ENCODE measurements at regions not wholly inside any gene's neighbourhood (a gene's known extent, or its start where the extent isn't known, plus 50 kb on each side); places are given as distances from the start of the nearest gene placed in this dataset.

- Mint-ChIP-seq H3K36me3 (ENCODE audit: low read depth) (peaks cover 2% of the 10 kb centered on the region), H3K27me3 (ENCODE audit: low read depth) (no peaks in the 10 kb centered on the region), H3K9me3 (peaks cover 7% of the 10 kb centered on the region), H3K4me1 (peaks cover 21% of the 10 kb centered on the region), H3K4me3 (no peak overlapping the region), H3K27ac (ENCODE audit: unreplicated experiment) (no peak overlapping the region)
- TF ChIP-seq, protein P1, sequence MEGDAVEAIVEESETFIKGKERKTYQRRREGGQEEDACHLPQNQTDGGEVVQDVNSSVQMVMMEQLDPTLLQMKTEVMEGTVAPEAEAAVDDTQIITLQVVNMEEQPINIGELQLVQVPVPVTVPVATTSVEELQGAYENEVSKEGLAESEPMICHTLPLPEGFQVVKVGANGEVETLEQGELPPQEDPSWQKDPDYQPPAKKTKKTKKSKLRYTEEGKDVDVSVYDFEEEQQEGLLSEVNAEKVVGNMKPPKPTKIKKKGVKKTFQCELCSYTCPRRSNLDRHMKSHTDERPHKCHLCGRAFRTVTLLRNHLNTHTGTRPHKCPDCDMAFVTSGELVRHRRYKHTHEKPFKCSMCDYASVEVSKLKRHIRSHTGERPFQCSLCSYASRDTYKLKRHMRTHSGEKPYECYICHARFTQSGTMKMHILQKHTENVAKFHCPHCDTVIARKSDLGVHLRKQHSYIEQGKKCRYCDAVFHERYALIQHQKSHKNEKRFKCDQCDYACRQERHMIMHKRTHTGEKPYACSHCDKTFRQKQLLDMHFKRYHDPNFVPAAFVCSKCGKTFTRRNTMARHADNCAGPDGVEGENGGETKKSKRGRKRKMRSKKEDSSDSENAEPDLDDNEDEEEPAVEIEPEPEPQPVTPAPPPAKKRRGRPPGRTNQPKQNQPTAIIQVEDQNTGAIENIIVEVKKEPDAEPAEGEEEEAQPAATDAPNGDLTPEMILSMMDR (conservative IDR thresholded peaks at IDR 0.05), result no peak
- DNase-seq (ENCODE audit: low read depth, low spot score), result no peak
Measured at GRCh38 chr4:185862340-185862739, 50.3 kb upstream of the SORBS2 start.

- Mint-ChIP-seq H3K27me3 (ENCODE audit: low read depth) (no peaks in the 10 kb centered on the region), H3K4me1 (peaks cover 14% of the 10 kb centered on the region), H3K9me3 (no peaks in the 10 kb centered on the region), H3K4me3 (no peak overlapping the region), H3K27ac (ENCODE audit: unreplicated experiment) (no peak overlapping the region), H3K36me3 (ENCODE audit: low read depth) (no peaks in the 10 kb centered on the region)
- no peak for DNase-seq (ENCODE audit: low read depth, low spot score)
- TF ChIP-seq, protein P1 (conservative IDR thresholded peaks at IDR 0.05), result no peak
Measured at GRCh38 chr4:185863946-185864345, 52.0 kb upstream of the SORBS2 start.

- TF ChIP-seq, protein P1 (conservative IDR thresholded peaks at IDR 0.05), result no peak
- no peak overlapping the region for H3K27ac Mint-ChIP-seq (ENCODE audit: unreplicated experiment)
- H3K4me1 Mint-ChIP-seq, result peaks cover 22% of the 10 kb centered on the region
- no peaks in the 10 kb centered on the region for H3K36me3 Mint-ChIP-seq (ENCODE audit: low read depth)
- no peak for DNase-seq (ENCODE audit: low read depth, low spot score)
- no peak overlapping the region for H3K4me3 Mint-ChIP-seq
- no peaks in the 10 kb centered on the region for H3K9me3 Mint-ChIP-seq
- no peaks in the 10 kb centered on the region for H3K27me3 Mint-ChIP-seq (ENCODE audit: low read depth)
Measured at GRCh38 chr4:185865901-185866328, 53.9 kb upstream of the SORBS2 start.

DNA sequence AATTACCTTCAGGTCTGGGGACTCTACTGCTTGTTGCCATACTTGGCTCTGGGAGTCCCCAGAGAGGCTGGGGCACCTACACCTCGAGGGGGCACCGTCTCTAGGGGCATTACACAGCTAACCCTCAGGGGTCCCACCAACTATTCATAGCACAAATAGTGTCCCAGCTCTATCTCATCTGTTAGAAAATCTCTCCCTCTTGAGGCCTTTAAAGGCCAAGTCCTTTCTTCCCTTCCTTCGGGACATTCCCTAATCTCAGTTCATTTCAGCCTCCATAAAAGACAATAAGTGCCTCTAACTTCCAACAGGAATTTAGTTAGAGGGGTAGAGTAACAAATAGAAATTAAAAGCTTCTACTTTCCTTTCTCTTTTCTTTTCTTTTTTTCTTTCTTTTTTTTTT lies 55.8 kb upstream of the SORBS2 start:
- Mint-ChIP-seq H3K4me3 (no peak overlapping the region), H3K36me3 (ENCODE audit: low read depth) (no peaks in the 10 kb centered on the region), H3K4me1 (peaks cover 24% of the 10 kb centered on the region), H3K27ac (ENCODE audit: unreplicated experiment) (no peak overlapping the region), H3K9me3 (no peaks in the 10 kb centered on the region), H3K27me3 (ENCODE audit: low read depth) (no peaks in the 10 kb centered on the region)
- TF ChIP-seq, protein P1 (conservative IDR thresholded peaks at IDR 0.05), result no peak
- DNase-seq (ENCODE audit: low read depth, low spot score), result no peak

GRCh38 chr4:185868983-185869382 lies 57.0 kb upstream of the SORBS2 start:
- H3K9me3 Mint-ChIP-seq, result no peaks in the 10 kb centered on the region
- H3K36me3 Mint-ChIP-seq (ENCODE audit: low read depth), result no peaks in the 10 kb centered on the region
- H3K27me3 Mint-ChIP-seq (ENCODE audit: low read depth), result no peaks in the 10 kb centered on the region
- H3K4me1 Mint-ChIP-seq, result peaks cover 21% of the 10 kb centered on the region
- DNase-seq (ENCODE audit: low read depth, low spot score), result no peak
- no peak overlapping the region for H3K27ac Mint-ChIP-seq (ENCODE audit: unreplicated experiment)
- H3K4me3 Mint-ChIP-seq, result no peak overlapping the region
- TF ChIP-seq, protein P1 (conservative IDR thresholded peaks at IDR 0.05), result no peak

DNA sequence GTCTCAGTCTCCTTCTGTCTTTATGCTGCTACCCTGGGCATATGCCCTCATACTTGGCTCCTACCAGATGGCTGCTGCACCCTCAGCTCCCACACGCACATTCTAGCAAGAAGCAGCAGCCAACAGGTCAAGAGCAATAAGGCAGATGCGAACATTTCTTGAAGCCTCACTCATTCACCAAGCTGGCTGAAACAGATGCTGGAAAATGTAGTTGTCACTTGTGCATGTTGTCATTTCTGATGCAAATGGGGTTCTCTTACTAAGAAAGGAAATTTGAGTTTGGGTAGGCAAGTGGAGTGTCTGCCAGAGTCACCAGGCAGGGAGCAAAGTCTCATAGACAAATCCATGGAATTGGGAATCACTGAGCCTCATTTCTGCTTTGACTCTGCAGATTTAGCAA lies 57.4 kb upstream of the SORBS2 start:
- Mint-ChIP-seq H3K9me3 (no peaks in the 10 kb centered on the region), H3K36me3 (ENCODE audit: low read depth) (no peaks in the 10 kb centered on the region), H3K27ac (ENCODE audit: unreplicated experiment) (no peak overlapping the region), H3K4me3 (no peak overlapping the region), H3K4me1 (peaks cover 17% of the 10 kb centered on the region), H3K27me3 (ENCODE audit: low read depth) (no peaks in the 10 kb centered on the region)
- TF ChIP-seq, protein P1 (conservative IDR thresholded peaks at IDR 0.05), result no peak
- DNase-seq (ENCODE audit: low read depth, low spot score), result no peak

All from neural crest cell (in vitro differentiated cells).